ENCODE measurements at regions not wholly inside any gene's neighbourhood (a gene's known extent, or its start where the extent isn't known, plus 50 kb on each side); places are given as distances from the start of the nearest gene placed in this dataset.
"Not testable (repeated sequence)": the region's sequence is repeated elsewhere in the genome, so short reads cannot be mapped to it uniquely, and the experiment has no call there.

- DNase-seq: no peak
These were observed 63.2 kb downstream of the NENF start for GRCh38 chr1:212495766-212496494.

GRCh38 chr1:212496682-212497081 is 64.0 kb downstream of the NENF start:
- no peak for DNase-seq

GRCh38 chr1:212497553-212497952 is 64.8 kb downstream of the NENF start:
- no peak for DNase-seq

- DNase-seq: peak in 2 of 3 experiments; percentile 24 to 79
These were observed 65.7 kb downstream of the NENF start for GRCh38 chr1:212498283-212499040.

GRCh38 chr1:212500351-212500750 is 67.6 kb downstream of the NENF start:
- DNase-seq: no peak

GRCh38 chr1:212500983-212501382 is 68.3 kb downstream of the NENF start:
- no peak for DNase-seq

- DNase-seq: no peak
These were observed 71.0 kb downstream of the NENF start for GRCh38 chr1:212503714-212504113.

GRCh38 chr1:212504171-212504803 is 71.6 kb downstream of the NENF start:
- DNase-seq: no peak

GRCh38 chr1:212506666-212507065 is 73.9 kb downstream of the NENF start:
- no peak for DNase-seq

GRCh38 chr1:212507369-212507768 is 74.6 kb downstream of the NENF start:
- DNase-seq: no peak

- peak in 2 of 3 experiments; percentile 53 to 79 for DNase-seq
These were observed 80.3 kb downstream of the NENF start for GRCh38 chr1:212512816-212513559.

GRCh38 chr1:212513586-212513985 is 80.9 kb downstream of the NENF start:
- peak in 2 of 3 experiments; percentile 64 to 82 for DNase-seq

GRCh38 chr1:212514056-212514614 is 81.4 kb downstream of the NENF start:
- DNase-seq: peak in 2 of 3 experiments; percentile 64 to 87

- no peak for DNase-seq
These were observed 82.1 kb downstream of the NENF start for GRCh38 chr1:212514782-212515181.

GRCh38 chr1:212515329-212515760 is 82.6 kb downstream of the NENF start:
- DNase-seq: peak in 2 of 3 experiments; percentile 81 to 93

- not testable (repeated sequence) for DNase-seq
These were observed 83.3 kb downstream of the NENF start for GRCh38 chr1:212516012-212516411.

GRCh38 chr1:212518188-212519054 is 85.7 kb downstream of the NENF start:
- peak in 1 of 3 experiments; percentile 15 for DNase-seq

- DNase-seq: no peak
These were observed 86.4 kb downstream of the NENF start for GRCh38 chr1:212519131-212519530.

GRCh38 chr1:212520299-212520698 is 87.6 kb downstream of the NENF start:
- DNase-seq: no peak

- DNase-seq: no peak
These were observed 87.8 kb upstream of the ATF3 start for GRCh38 chr1:212520746-212521145.

GRCh38 chr1:212525479-212526110 is 83.0 kb upstream of the ATF3 start:
- DNase-seq: no peak
